Right atrium auricular region (tissue), 2 donors: ENCODE measurements at regions not wholly inside any gene's neighbourhood (a gene's known extent, or its start where the extent isn't known, plus 50 kb on each side); places are given as distances from the start of the nearest gene placed in this dataset.

Experiments
- DNase-seq: peaks from one replicate; pipeline ENCODE4 v3.0.0-alpha.2; 2019; ENCODE audit warnings: low spot score
- H3K27ac ChIP-seq, 2 donors: fragments of 200-600 bp; sonication (generic); 1 replicate in 1 of 2; 2 replicates in 1 of 2; pipeline ENCODE4 v1.5.1; 2016 to 2019
- H3K27me3 ChIP-seq, 2 donors: fragments of 200-600 bp; sonication (generic); one replicate each; pipeline versions ENCODE4 v1.5.1 to v1.6.0; 2017 to 2019
- H3K36me3 ChIP-seq: fragments of 200-600 bp; sonication (generic); one replicate; pipeline ENCODE4 v1.5.1; 2016
- H3K4me1 ChIP-seq, 2 donors: fragments of 200-600 bp; sonication (generic); one replicate each; pipeline versions ENCODE4 v1.5.1 to v1.6.0; 2017 to 2019
- H3K4me3 ChIP-seq, 2 donors: fragments of 200-600 bp; sonication (generic); 1 replicate in 1 of 2; 2 replicates in 1 of 2; pipeline ENCODE4 v1.5.1; 2017 to 2019; ENCODE audit warnings: mild to moderate bottlenecking in 1 of 2, moderate library complexity in 1 of 2
- H3K9me3 ChIP-seq, 2 donors: fragments of 200-600 bp; sonication (generic); one replicate each; pipeline ENCODE4 v1.5.1; 2019
- CTCF ChIP-seq, 2 donors: fragments of 200-600 bp; sonication (generic); IDR thresholded peaks; one replicate each; pipeline ENCODE4 v1.5.1; 2019; ENCODE audit warnings: antibody characterized with exemption in 2 of 2

GRCh38 chr2:67878743-67879142 lies 184.1 kb downstream of the C1D start:
- DNase-seq, result no peak
- Histone ChIP-seq H3K4me1 (no peaks in the 10 kb centered on the region), H3K4me3 (no peak overlapping the region), H3K9me3 (peaks cover 0 to 6% of the 10 kb centered on the region in 2 donors), H3K27ac (no peak overlapping the region), H3K27me3 (no peaks in the 10 kb centered on the region), H3K36me3 (no peaks in the 10 kb centered on the region)
- TF ChIP-seq CTCF (IDR thresholded peaks at IDR 0.05), result no peak

- Histone ChIP-seq H3K9me3 (no peaks in the 10 kb centered on the region), H3K27me3 (no peaks in the 10 kb centered on the region), H3K4me1 (no peaks in the 10 kb centered on the region), H3K4me3 (no peak overlapping the region), H3K27ac (no peak overlapping the region), H3K36me3 (no peaks in the 10 kb centered on the region)
- no peak for DNase-seq
- no peak for TF ChIP-seq CTCF (IDR thresholded peaks at IDR 0.05)
These were observed 183.1 kb downstream of the C1D start for GRCh38 chr2:67879586-67880290.

- no peaks in the 10 kb centered on the region for H3K36me3 ChIP-seq
- H3K4me1 ChIP-seq, result no peaks in the 10 kb centered on the region
- H3K9me3 ChIP-seq, result no peaks in the 10 kb centered on the region
- no peak overlapping the region for H3K4me3 ChIP-seq
- no peak for DNase-seq
- no peaks in the 10 kb centered on the region for H3K27me3 ChIP-seq
- no peak for TF ChIP-seq CTCF (IDR thresholded peaks at IDR 0.05)
- no peak overlapping the region for H3K27ac ChIP-seq
These were observed 182.5 kb downstream of the C1D start for GRCh38 chr2:67880291-67880761.

GRCh38 chr2:67881816-67882215 lies 181.0 kb downstream of the C1D start:
- no peaks in the 10 kb centered on the region for H3K27me3 ChIP-seq
- H3K4me1 ChIP-seq, result no peaks in the 10 kb centered on the region
- no peak overlapping the region for H3K27ac ChIP-seq
- no peak overlapping the region for H3K4me3 ChIP-seq
- no peaks in the 10 kb centered on the region for H3K9me3 ChIP-seq
- no peaks in the 10 kb centered on the region for H3K36me3 ChIP-seq
- no peak for TF ChIP-seq CTCF (IDR thresholded peaks at IDR 0.05)
- DNase-seq, result no peak

GRCh38 chr2:67883316-67884087 lies 179.3 kb downstream of the C1D start:
- Histone ChIP-seq H3K27me3 (no peaks in the 10 kb centered on the region), H3K36me3 (no peaks in the 10 kb centered on the region), H3K4me3 (no peak overlapping the region), H3K4me1 (no peaks in the 10 kb centered on the region), H3K9me3 (no peaks in the 10 kb centered on the region), H3K27ac (no peak overlapping the region)
- TF ChIP-seq CTCF (IDR thresholded peaks at IDR 0.05), result no peak
- no peak for DNase-seq
